ENCODE measurements at regions not wholly inside any gene's neighbourhood (a gene's known extent, or its start where the extent isn't known, plus 50 kb on each side); places are given as distances from the start of the nearest gene placed in this dataset.

GRCh38 chr12:24460506-24460905, 488.4 kb downstream of the BCAT1 start:
- TF ChIP-seq CTCF (conservative IDR thresholded peaks at IDR 0.05; ENCODE audit: low read depth, low read length) (no peak), MXI1 (IDR thresholded peaks at IDR 0.05; ENCODE audit: borderline replicate concordance, low read depth, low read length) (no peak), RCOR1 (IDR thresholded peaks at IDR 0.05; ENCODE audit: insufficient replicate concordance, low read length) (no peak), RFX5 (IDR thresholded peaks at IDR 0.05; ENCODE audit: low read depth, low read length) (no peak), POLR2A (IDR thresholded peaks at IDR 0.05; ENCODE audit: low read depth, low read length) (no peak), CEBPB (IDR thresholded peaks at IDR 0.05; ENCODE audit: low read depth, low read length) (no peak), ELK1 (IDR thresholded peaks at IDR 0.05; ENCODE audit: borderline replicate concordance, low read depth, low read length) (no peak), MAFK (IDR thresholded peaks at IDR 0.05; ENCODE audit: low read depth, low read length) (no peak), MAZ (IDR thresholded peaks at IDR 0.05; ENCODE audit: borderline replicate concordance, low read depth, low read length) (no peak), NFE2L2 (IDR thresholded peaks at IDR 0.05; ENCODE audit: low read depth, low read length) (no peak), SMC3 (IDR thresholded peaks at IDR 0.05; ENCODE audit: low read depth, low read length) (no peak), RAD21 (IDR thresholded peaks at IDR 0.05; ENCODE audit: low read length) (no peak), BHLHE40 (IDR thresholded peaks at IDR 0.05; ENCODE audit: low read depth, low read length) (no peak)
- Histone ChIP-seq H3K9ac (ENCODE audit: low read depth, low read length) (no peak overlapping the region), H4K8ac (ENCODE audit: low read depth in 2 of 2, low read length in 2 of 2) (no peak overlapping the region), H2AFZ (replicated peaks; ENCODE audit: low read length, poor library complexity) (no peak overlapping the region), H2BK5ac (ENCODE audit: low read depth, low read length, poor library complexity, severe bottlenecking) (no peak overlapping the region), H3K27ac (ENCODE audit: insufficient read depth, low read length) (no peak overlapping the region), H4K91ac (ENCODE audit: insufficient read depth, low read depth, low read length) (no peak overlapping the region), H3K4me2 (ENCODE audit: low read depth, low read length) (no peak overlapping the region), H2BK120ac (ENCODE audit: low read depth, low read length) (no peak overlapping the region), H3K4me3 (ENCODE audit: insufficient read depth, low read depth, low read length) (no peak overlapping the region), H3K9me3 (ENCODE audit: control insufficient read depth, insufficient read depth, low read length) (no peaks in the 10 kb centered on the region), H3K14ac (replicated peaks; ENCODE audit: low read depth, low read length) (no peak overlapping the region), H3K4ac (ENCODE audit: low read depth, low read length) (no peak overlapping the region), H3K36me3 (ENCODE audit: control insufficient read depth, insufficient read depth, low read length) (no peaks in the 10 kb centered on the region), H2AK9ac (replicated peaks; ENCODE audit: low read depth, low read length, poor library complexity) (no peak overlapping the region), H3K4me1 (ENCODE audit: control insufficient read depth, insufficient read depth, low read length) (peaks cover 7% of the 10 kb centered on the region; the same call in 1 of the 2 replicates), H4K20me1 (ENCODE audit: insufficient read depth, low read length) (no peaks in the 10 kb centered on the region), H2BK20ac (ENCODE audit: low read depth, low read length) (no peak overlapping the region), H2BK15ac (ENCODE audit: low read depth, low read length) (no peak overlapping the region), H3K9me1 (ENCODE audit: insufficient read depth, low read length) (peaks cover 4% of the 10 kb centered on the region; the same call in 1 of the 2 replicates), H3K79me1 (ENCODE audit: low read depth in 1 of 2, low read length in 2 of 2) (peaks cover 0 to 13% of the 10 kb centered on the region in 2 experiments; a peak in 2 of 4 replicates), H3K27me3 (ENCODE audit: control insufficient read depth, insufficient read depth, low read length) (no peaks in the 10 kb centered on the region), H3K18ac (ENCODE audit: low read depth, low read length) (no peak overlapping the region), H4K5ac (ENCODE audit: low read depth, low read length) (no peak overlapping the region), H2AK5ac (ENCODE audit: low read depth, low read length) (no peak overlapping the region), H3K56ac (ENCODE audit: extremely low read depth, insufficient read depth, low read length) (no peak overlapping the region), H3K23ac (ENCODE audit: low read depth, low read length) (no peak overlapping the region)
- DNase-seq, result no peak
- no peak for ATAC-seq (ENCODE audit: low read depth)
- ChIA-PET POLR2A (ENCODE audit: unreplicated experiment) (no interaction called here), CTCF (no interaction called here)
- no CpG with 5 or more reads among the region's 3 CpGs for WGBS, 2 experiments (ENCODE audit: extremely low coverage in 2 of 2, insufficient read length in 1 of 2)
- in situ Hi-C loops (cut with MboI; ENCODE audit: low sequenced_read_pairs), result no loop called here
- no TSS peak for BruUV-seq (replicated peaks)
- intact Hi-C loops (cut with micrococcal nuclease), result no loop called here
- dilution Hi-C loops (cut with HindIII; ENCODE audit: low sequenced_read_pairs, unreplicated experiment), result no loop called here

Measured in IMR-90 (cell line).